ENCODE measurements at regions not wholly inside any gene's neighbourhood (a gene's known extent, or its start where the extent isn't known, plus 50 kb on each side); places are given as distances from the start of the nearest gene placed in this dataset.

DNA sequence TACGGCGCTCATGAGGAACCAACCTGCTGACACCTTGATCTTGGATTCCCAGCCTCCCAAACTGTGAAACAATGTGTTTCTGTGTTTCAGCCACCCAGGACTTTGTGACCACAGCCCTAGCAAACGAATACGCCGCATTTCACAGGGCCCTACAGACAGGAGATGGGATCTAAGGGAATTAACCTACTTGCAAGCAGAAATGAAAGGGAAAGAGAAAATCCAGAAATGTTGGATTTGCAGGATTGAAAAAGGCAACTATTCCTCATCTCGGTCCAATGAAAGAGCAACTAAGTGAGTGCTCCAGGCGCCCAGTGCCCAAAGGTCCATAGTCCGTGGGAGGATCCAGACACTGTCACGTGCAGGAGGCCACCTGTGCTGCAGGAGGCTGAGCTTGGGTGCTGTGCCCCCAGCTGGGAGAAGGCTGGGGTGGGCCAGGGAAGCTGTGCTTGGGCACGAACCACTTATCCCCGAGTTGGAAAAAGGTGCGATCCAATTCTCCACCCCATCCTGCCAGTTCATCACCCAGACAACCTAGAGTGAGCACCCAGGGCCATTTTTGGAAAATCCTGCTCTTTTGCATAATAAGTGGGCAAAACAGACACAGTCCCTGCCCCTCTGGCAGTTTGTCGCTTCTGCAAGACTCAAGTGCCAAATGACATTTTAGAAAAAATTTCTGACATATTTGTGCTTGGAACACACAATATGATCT lies 177.9 kb downstream of the C9orf50 start:
- TF ChIP-seq, protein P1, sequence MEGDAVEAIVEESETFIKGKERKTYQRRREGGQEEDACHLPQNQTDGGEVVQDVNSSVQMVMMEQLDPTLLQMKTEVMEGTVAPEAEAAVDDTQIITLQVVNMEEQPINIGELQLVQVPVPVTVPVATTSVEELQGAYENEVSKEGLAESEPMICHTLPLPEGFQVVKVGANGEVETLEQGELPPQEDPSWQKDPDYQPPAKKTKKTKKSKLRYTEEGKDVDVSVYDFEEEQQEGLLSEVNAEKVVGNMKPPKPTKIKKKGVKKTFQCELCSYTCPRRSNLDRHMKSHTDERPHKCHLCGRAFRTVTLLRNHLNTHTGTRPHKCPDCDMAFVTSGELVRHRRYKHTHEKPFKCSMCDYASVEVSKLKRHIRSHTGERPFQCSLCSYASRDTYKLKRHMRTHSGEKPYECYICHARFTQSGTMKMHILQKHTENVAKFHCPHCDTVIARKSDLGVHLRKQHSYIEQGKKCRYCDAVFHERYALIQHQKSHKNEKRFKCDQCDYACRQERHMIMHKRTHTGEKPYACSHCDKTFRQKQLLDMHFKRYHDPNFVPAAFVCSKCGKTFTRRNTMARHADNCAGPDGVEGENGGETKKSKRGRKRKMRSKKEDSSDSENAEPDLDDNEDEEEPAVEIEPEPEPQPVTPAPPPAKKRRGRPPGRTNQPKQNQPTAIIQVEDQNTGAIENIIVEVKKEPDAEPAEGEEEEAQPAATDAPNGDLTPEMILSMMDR (IDR thresholded peaks at IDR 0.05; ENCODE audit: insufficient read depth, low read length), result no peak
- no peak for TF ChIP-seq GABPA (IDR thresholded peaks at IDR 0.05; ENCODE audit: low read depth)
- TF ChIP-seq, protein P2, sequence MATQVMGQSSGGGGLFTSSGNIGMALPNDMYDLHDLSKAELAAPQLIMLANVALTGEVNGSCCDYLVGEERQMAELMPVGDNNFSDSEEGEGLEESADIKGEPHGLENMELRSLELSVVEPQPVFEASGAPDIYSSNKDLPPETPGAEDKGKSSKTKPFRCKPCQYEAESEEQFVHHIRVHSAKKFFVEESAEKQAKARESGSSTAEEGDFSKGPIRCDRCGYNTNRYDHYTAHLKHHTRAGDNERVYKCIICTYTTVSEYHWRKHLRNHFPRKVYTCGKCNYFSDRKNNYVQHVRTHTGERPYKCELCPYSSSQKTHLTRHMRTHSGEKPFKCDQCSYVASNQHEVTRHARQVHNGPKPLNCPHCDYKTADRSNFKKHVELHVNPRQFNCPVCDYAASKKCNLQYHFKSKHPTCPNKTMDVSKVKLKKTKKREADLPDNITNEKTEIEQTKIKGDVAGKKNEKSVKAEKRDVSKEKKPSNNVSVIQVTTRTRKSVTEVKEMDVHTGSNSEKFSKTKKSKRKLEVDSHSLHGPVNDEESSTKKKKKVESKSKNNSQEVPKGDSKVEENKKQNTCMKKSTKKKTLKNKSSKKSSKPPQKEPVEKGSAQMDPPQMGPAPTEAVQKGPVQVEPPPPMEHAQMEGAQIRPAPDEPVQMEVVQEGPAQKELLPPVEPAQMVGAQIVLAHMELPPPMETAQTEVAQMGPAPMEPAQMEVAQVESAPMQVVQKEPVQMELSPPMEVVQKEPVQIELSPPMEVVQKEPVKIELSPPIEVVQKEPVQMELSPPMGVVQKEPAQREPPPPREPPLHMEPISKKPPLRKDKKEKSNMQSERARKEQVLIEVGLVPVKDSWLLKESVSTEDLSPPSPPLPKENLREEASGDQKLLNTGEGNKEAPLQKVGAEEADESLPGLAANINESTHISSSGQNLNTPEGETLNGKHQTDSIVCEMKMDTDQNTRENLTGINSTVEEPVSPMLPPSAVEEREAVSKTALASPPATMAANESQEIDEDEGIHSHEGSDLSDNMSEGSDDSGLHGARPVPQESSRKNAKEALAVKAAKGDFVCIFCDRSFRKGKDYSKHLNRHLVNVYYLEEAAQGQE (IDR thresholded peaks at IDR 0.05; ENCODE audit: insufficient replicate concordance, low read depth), result no peak
- no peak for TF ChIP-seq POLR2AphosphoS5 (IDR thresholded peaks at IDR 0.05; ENCODE audit: low read depth)
- TF ChIP-seq SPI1 (IDR thresholded peaks at IDR 0.05; ENCODE audit: borderline replicate concordance, low read depth), result no peak

Data from HL-60 (cell line).